Endometrium (tissue), 2 donors: ENCODE measurements at regions not wholly inside any gene's neighbourhood (a gene's known extent, or its start where the extent isn't known, plus 50 kb on each side); places are given as distances from the start of the nearest gene placed in this dataset.
"Not testable (repeated sequence)": the region's sequence is repeated elsewhere in the genome, so short reads cannot be mapped to it uniquely, and the experiment has no call there.

Experiments
- FAIRE-seq: peaks from 2 replicates; lab custom pipeline; 2012; peaks lifted over from hg19 to GRCh38; lab: Jason Lieb, UNC
- donor health status: control.
- donor health status: control.

- no peak for FAIRE-seq
Observed at GRCh38 chr20:53891306-53891894, 179.0 kb downstream of the BCAS1 start.

GRCh38 chr20:53890443-53891305 is 179.7 kb downstream of the BCAS1 start:
- FAIRE-seq: no peak

DNA sequence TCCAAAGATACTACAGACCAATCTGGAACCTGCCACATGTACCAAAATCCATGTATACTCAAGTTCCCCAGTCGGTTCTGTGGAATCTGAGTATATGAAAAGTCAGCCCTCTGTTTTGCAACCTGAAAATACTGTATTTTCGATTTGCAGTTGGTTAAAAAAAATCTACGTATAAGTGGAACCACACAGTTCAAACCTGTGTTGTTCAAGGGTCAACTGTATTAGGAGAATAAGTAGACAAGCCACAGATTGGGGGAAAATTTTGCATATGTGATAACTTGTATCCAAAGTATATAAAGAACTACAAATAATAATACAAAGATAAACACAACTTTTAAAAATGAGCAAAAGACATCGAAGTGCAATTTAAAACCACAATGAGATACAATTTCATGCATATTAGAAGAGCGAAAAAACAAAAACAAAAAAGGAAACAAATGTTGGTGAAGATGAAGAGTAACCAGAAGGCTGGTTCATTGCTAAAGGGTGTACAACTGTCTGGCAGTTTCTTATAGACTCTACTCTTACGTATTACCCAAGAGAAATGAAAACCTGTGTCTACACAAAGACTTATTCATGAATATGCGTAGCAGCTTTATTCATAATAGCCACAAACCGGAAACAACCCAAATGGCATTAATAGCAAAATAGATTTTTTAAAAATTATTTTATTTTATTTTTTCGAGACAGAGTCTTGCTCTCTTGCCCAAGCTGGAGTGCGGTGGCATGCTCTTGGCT is 180.8 kb downstream of the BCAS1 start:
- no peak for FAIRE-seq

DNA sequence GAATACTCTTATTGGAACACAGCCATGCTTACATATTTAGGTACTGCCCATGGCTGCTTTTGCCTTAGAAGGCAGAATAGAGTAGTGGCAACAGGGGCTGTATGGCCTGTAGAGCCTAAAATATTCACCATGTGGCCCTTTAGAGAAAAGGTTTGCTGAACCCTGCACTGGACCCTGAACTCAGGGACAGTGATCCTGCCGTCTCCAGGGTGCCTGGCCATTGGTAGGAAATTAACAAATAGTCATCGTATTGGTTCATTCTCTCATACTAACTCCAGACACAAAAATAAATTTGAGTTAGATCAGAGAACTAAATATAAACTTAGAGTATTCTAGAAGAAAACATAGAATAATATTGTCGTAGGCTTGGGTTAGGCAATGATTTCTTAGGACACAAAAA is 181.4 kb downstream of the BCAS1 start:
- FAIRE-seq: no peak

GRCh38 chr20:53888510-53888909 is 181.9 kb downstream of the BCAS1 start:
- no peak for FAIRE-seq

GRCh38 chr20:53887973-53888372 is 182.4 kb downstream of the BCAS1 start:
- FAIRE-seq: no peak

DNA sequence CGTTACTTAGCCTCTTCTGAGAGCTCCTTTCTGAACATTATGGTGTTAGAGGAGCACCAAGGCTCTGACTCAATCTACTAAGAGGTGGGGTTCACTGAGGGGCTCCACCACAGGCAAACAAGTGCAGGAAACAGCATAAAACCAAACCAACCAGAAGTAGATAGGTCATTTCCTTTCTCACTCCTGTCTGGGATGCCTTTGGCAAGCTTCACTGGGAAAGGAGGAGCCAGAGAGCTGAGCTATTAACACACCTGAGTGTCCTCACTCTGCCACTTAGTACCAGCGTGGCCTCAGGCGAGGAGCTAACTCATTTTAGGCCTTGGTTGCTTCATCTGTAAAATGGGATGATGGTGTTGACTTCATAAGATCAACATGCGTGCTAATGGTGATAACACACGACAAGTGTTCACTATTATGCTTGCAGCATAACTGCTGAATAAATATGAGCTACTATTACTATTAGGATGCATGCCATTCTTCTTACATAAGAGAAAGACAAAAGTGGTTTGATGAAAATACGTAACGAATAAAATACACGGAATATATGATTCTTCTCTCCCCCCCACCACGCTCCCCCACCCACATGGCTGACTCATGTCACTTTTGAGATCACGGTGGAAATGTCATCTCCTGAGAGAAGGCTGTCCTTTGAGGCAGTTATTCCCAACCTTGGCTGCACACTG is 185.4 kb downstream of the BCAS1 start:
- FAIRE-seq: no peak

- no peak for FAIRE-seq
Observed at GRCh38 chr20:53883098-53883911, 187.1 kb downstream of the BCAS1 start.

DNA sequence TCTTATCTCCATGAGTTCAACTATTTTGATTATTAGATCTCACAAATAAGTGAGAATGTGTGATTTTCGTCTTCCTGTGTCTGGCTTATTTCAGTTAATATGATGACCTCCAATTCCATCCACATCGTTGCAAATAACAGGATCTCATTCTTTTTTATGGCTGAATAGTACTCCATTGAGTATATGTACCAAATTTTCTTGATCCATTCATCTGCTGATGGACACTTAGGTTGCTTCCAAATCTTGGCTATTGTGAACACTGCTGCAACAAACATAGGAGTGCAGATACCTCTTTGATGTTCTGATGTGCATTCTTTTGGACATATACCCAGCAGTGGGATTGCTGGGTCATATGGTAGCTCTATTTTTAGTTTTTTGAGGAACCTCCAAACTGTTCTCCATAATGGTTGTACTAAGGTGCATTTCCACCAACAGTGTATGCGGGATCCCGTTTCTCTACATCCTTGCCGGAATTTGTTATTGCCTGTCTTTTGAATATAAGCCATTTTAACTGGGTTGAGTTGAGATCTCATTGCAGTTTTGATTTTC is 187.9 kb downstream of the BCAS1 start:
- not testable (repeated sequence) for FAIRE-seq

GRCh38 chr20:53881362-53881761 is 189.0 kb downstream of the BCAS1 start:
- FAIRE-seq: no peak

- FAIRE-seq: no peak
Observed at GRCh38 chr20:53880108-53880641, 190.2 kb downstream of the BCAS1 start.

GRCh38 chr20:53879048-53879684 is 191.2 kb downstream of the BCAS1 start:
- no peak for FAIRE-seq

DNA sequence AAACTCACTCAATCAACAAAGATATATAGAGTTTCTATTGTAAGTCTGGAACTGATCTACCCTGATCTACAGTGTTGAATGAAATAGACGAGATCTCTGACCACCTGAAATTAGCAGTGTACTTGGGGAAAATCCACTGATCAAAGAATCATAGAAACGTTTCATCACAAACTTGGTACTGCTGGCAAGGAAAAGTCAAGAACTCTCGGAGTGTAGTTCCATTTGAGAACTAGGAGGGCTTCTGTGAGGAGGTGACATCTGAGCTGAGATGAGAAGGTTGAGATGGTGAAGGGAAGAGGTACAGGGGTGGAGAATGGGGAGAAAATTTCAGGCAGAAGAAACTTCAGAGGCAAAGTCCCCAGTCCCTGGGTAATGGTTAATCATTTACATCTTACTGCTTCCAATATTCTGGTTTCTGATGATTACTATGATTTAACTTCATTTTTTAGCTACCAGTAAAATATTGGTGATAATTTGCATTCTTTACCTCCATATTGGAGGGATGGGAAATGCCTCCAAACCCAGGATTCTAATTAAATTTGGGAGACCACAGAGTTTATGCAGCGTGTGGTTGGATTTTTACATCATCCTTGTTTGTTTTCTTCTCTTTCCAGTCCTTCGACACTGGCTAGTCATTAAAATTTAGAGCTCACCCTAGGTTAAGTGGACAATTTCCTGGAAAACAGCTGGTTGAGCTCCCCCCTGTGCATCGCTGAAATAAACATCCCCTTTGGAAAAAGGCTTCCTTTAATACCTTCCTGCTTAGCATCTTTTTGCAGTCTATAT is 191.9 kb downstream of the BCAS1 start:
- no peak for FAIRE-seq

- FAIRE-seq: no peak
Observed at GRCh38 chr20:53876956-53877355, 193.4 kb downstream of the BCAS1 start.

GRCh38 chr20:53876470-53876869 is 193.9 kb downstream of the BCAS1 start:
- no peak for FAIRE-seq

DNA sequence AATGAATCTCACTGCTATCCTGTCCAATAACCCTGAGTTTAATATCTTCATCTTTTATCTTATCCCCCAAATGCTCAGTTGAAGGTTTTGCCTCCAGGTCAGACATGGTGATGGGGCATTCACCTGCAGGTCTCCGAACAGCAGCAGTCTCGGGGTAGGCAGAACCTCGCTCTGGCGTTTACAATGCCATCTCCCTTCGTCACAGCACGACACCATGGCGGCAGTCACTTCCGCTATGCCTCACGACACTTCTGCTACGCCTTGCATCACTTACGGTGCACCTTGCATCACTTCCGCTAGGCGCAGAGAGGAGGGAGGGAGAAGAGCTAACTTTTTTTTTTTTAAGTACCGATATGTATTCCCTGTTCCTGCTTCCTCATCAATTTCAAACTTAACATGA is 194.9 kb downstream of the BCAS1 start:
- FAIRE-seq: no peak

- FAIRE-seq: no peak
Observed at GRCh38 chr20:53874706-53875105, 195.7 kb downstream of the BCAS1 start.

GRCh38 chr20:53874104-53874503 is 196.3 kb downstream of the BCAS1 start:
- FAIRE-seq: no peak

GRCh38 chr20:53873230-53873604 is 197.2 kb downstream of the BCAS1 start:
- no peak for FAIRE-seq
